ENCODE measurements at regions not wholly inside any gene's neighbourhood (a gene's known extent, or its start where the extent isn't known, plus 50 kb on each side); places are given as distances from the start of the nearest gene placed in this dataset.

- ChIA-PET POLR2A (no interaction called here), CTCF (no interaction called here), RAD21 (ENCODE audit: low non-redundant PET in 1 of 2, low total read pairs in 2 of 2, uncharacterized antibody in 2 of 2, unreplicated experiment in 2 of 2) (no interaction called here)
- ATAC-seq (no peak), DNase-seq (ENCODE audit: low read depth, low spot score) (no peak)
- Histone ChIP-seq H2AFZ (ENCODE audit: low read depth, low read length, poor library complexity, severe bottlenecking) (no peak overlapping the region), H3K9me2 (ENCODE audit: insufficient read depth) (no peaks in the 10 kb centered on the region), H3K9ac (ENCODE audit: low read length) (no peak overlapping the region), H4K20me1 (ENCODE audit: insufficient read depth) (no peaks in the 10 kb centered on the region), H3K36me3 (ENCODE audit: control insufficient read depth in 1 of 2, insufficient read depth in 2 of 2, low read length in 2 of 2) (no peaks in the 10 kb centered on the region), H3K27ac (ENCODE audit: low read depth, low read length) (no peak overlapping the region), H3K4me1 (ENCODE audit: control insufficient read depth in 1 of 2, insufficient read depth in 2 of 2, low read length in 2 of 2) (no peaks in the 10 kb centered on the region), H3K4me2 (ENCODE audit: low read length) (no peak overlapping the region), H3K27me3 (ENCODE audit: insufficient read depth, low read length) (no peaks in the 10 kb centered on the region), H3K4me3 (replicated peaks in 1 of 2; ENCODE audit: low read depth in 1 of 2, low read length in 2 of 2) (no peak overlapping the region), H3K9me3 (ENCODE audit: control insufficient read depth in 1 of 2, insufficient read depth in 1 of 2, low read depth in 1 of 2, low read length in 2 of 2) (no peaks in the 10 kb centered on the region), H3K79me2 (ENCODE audit: insufficient read depth, low read length) (no peaks in the 10 kb centered on the region)
- TF ChIP-seq ZNF274 (IDR thresholded peaks at IDR 0.05; ENCODE audit: low read depth, low read length) (no peak), ZBTB33 (IDR thresholded peaks at IDR 0.05; ENCODE audit: extremely low read depth, insufficient replicate concordance, low read length) (no peak), CEBPB (IDR thresholded peaks at IDR 0.05; ENCODE audit: low read depth) (no peak), EZH2phosphoT487 (IDR thresholded peaks at IDR 0.05; ENCODE audit: borderline replicate concordance) (no peak), SRF (IDR thresholded peaks at IDR 0.05; ENCODE audit: low read depth) (no peak), FOSL1 (IDR thresholded peaks at IDR 0.05; ENCODE audit: low read depth) (no peak), YY1 (IDR thresholded peaks at IDR 0.05; ENCODE audit: extremely low read depth, insufficient replicate concordance, low read depth, low read length) (no peak), MAX (IDR thresholded peaks at IDR 0.05) (no peak), EZH2 (IDR thresholded peaks at IDR 0.05) (no peak), REST (IDR thresholded peaks at IDR 0.05; ENCODE audit: low read depth) (no peak), ZFX (IDR thresholded peaks at IDR 0.05) (no peak), JUND (IDR thresholded peaks at IDR 0.05) (no peak), SIN3A (IDR thresholded peaks at IDR 0.05; ENCODE audit: low read depth) (no peak), ATF3 (IDR thresholded peaks at IDR 0.05) (no peak), POLR2AphosphoS5 (IDR thresholded peaks at IDR 0.05; ENCODE audit: low read depth, low read length) (no peak), RAD21 (IDR thresholded peaks at IDR 0.05; ENCODE audit: low read depth) (no peak), SP1 (IDR thresholded peaks at IDR 0.05; ENCODE audit: low read depth) (no peak)
- intact Hi-C loops (cut with micrococcal nuclease) = no loop called here
- no TSS peak for BruUV-seq (replicated peaks)
Observed at GRCh38 chr1:78224861-78225552, 179.2 kb downstream of the GIPC2 start.

All from HCT116 (cell line).